Fibroblast of pulmonary artery (primary cell): ENCODE measurements at regions not wholly inside any gene's neighbourhood (a gene's known extent, or its start where the extent isn't known, plus 50 kb on each side); places are given as distances from the start of the nearest gene placed in this dataset.
"Not testable (repeated sequence)": the region's sequence is repeated elsewhere in the genome, so short reads cannot be mapped to it uniquely, and the experiment has no call there.

Experiments used
- DNase-seq: peaks from one replicate; pipeline ENCODE4 v3.0.0-alpha.2; 2010; ENCODE audit warnings: low read depth
- H3K4me3 ChIP-seq: replicated peaks from 2 replicates; pipeline ENCODE4 v1.5.1; 2011; ENCODE audit warnings: low read depth, mild to moderate bottlenecking, control low read depth, low read length, moderate library complexity
- TF ChIP-seq, protein P1 (sequence below): IDR thresholded peaks from 2 replicates; pipeline ENCODE4 v1.5.1; 2011; ENCODE audit warnings: mild to moderate bottlenecking, control low read depth, low read length, inconsistent platforms; ENCODE audit errors: missing control alignments

DNA sequence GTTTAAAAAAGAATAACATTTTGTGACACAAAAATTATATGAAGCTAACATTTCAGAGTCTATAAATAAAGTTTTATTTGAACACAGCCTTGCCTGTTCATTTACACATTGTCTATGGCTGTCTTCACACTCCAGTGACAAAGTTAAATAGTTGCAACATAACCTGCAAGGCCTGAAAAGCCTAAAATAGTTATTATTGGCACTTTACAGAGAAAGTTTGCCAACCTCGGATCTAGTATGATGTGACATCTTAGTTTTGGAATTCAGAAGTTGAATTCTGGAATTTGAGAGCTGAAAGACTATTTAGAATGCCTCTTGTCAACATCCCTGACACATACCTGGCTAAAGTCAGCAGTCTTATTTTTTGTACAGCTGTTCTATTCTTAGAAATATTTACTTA lies 68.3 kb downstream of the DYRK2 start:
- TF ChIP-seq, protein P1, sequence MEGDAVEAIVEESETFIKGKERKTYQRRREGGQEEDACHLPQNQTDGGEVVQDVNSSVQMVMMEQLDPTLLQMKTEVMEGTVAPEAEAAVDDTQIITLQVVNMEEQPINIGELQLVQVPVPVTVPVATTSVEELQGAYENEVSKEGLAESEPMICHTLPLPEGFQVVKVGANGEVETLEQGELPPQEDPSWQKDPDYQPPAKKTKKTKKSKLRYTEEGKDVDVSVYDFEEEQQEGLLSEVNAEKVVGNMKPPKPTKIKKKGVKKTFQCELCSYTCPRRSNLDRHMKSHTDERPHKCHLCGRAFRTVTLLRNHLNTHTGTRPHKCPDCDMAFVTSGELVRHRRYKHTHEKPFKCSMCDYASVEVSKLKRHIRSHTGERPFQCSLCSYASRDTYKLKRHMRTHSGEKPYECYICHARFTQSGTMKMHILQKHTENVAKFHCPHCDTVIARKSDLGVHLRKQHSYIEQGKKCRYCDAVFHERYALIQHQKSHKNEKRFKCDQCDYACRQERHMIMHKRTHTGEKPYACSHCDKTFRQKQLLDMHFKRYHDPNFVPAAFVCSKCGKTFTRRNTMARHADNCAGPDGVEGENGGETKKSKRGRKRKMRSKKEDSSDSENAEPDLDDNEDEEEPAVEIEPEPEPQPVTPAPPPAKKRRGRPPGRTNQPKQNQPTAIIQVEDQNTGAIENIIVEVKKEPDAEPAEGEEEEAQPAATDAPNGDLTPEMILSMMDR, result no peak
- DNase-seq, result peak; percentile 56

DNA sequence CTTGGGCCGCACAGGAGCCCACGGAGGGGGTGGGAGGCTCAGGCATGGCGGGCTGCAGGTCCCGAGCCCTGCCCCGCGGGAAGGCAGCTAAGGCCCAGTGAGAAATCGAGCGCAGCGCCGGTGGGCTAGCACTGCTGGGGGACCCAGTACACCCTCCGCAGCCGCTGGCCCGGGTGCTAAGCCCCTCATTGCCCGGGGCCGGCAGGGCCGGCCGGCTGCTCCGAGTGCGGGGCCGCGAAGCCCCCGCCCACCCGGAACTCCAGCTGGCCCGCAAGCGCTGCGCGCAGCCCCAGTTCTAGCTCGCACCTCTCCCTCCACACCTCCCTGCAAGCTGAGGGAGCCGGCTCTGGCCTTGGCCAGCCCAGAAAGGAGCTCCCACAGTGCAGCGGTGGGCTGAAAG lies 70.8 kb downstream of the DYRK2 start:
- H3K4me3 ChIP-seq, DNase-seq: not testable (repeated sequence)

More for the DNA sequence above, 68.3 kb downstream of the DYRK2 start:
- H3K4me3 ChIP-seq, result no peak overlapping the region

DNA sequence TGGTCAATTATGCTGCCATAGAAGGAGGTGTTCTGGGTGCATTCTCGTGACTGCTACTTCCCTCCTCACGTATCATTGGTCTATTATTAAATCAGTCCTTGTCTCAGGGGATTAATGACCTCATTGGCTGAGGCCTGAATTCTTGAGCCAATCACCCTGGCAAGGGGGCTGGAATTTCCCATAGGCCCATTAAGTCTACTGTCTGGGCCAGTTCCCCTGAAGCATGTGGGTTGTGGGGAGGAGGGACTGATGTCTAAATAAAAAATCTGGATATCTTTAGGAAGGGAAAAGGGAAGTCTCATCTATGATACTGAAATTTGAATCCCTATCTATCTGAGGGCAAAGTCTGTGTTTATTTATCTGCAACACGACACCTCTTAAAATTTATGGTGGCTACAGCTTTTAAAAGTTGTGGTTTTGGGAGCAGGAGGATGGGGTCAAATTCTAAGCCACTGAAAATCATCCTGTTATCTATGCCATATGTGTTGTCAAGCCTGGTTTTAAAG lies 71.9 kb downstream of the DYRK2 start:
- TF ChIP-seq, protein P1, result no peak
- DNase-seq, result peak; percentile 22
- H3K4me3 ChIP-seq, result no peak overlapping the region

DNA sequence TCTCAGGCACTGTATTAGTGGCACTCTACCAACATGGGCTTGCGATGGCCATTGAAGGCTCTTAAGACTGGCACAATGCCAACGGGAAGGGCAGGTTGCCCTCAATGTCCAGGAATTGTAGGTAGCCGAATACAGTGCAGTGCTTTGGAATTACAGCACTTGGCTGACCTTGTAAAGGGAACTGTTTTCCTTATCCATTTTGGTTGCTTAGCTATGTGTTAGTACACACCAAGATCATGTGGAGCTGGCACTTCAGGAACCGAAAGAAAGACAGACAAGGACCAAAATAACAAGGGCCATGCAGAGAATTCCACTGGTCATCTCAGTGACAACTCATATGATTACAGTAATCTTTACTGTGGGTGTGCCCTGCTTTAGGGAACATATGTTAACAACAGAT lies 72.7 kb downstream of the DYRK2 start:
- DNase-seq, result no peak
- TF ChIP-seq, protein P1, result no peak
- H3K4me3 ChIP-seq, result no peak overlapping the region

DNA sequence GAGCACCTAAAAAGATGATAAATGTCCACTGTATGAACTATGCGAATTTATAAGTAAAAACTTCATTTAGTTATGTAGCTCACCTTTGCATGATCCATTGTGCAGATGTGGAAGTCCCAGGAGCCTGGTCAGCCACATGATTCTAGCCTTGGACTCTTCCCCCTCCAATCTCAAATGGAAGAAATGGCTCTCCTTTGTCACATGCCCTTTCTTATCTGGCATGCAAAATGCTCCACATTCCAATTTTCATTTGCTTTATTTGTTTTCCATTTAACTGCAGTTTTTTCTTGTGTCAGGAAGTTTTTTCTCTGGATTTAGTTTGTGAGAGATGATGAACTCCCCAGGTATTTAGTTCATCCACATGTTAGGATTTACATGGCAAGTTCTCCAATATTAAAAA lies 73.8 kb downstream of the DYRK2 start:
- no peak overlapping the region for H3K4me3 ChIP-seq
- TF ChIP-seq, protein P1, result no peak
- DNase-seq, result no peak

DNA sequence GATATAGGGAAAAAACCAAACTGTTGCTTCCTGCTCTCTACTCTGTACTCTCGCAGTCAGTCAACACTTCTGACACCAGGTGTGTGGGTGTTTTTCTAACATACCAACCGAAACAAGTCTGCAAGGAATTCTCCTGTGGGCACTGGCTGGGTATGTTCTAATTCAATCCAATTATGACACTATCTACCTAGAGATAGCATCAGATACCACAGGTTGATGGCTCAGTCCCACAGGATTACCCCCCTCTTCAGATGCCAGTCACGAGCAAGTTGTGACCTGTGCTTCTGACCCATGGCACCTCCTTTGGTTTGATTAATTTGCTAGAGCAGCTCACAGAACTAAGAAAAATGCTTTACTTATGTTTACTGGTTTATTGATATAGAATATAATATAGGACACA lies 78.3 kb downstream of the DYRK2 start:
- TF ChIP-seq, protein P1, result no peak
- no peak overlapping the region for H3K4me3 ChIP-seq
- no peak for DNase-seq

DNA sequence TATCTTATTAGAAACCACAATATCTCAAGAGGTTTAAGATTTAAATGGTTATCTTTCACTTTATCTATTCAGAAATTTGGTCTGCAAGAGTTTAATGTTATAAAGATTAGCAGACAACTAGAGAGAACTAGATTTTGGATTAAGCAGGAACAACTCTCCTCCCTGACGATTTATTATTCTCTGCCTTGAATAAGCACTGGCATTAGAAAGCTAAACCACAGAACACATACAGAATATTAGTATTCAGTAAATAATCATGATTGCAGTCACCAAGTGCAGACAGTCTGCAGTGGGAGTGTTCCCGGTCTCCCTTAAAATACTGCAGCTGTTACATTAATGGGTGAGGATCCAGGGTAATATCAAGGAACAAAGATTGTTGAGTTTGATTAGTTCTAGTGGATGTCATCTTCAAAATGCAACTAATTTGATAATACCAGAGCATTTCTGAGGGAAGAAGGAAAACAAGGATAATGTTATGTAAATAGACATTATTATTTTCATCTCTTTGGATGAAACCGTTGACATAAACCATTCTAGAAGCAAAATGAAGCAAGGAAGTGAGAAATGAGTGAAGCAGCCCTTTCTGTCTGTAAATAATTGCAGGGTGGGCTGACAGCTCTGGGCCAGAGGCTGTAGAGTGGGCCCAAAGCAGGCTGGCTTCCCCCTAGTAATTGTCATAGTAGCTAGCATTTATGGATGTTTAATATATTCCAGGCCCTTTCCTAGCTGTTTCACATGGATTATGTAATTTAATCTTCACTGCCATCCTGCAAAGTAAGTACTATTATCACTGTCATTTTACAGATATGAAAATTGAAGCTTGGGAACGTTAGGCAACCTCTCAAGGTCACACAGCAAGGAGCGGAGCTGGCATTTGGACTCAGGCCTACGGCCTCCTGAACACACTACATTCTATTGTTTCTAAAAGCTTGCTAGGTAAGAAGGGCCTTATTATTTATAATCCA lies 79.4 kb downstream of the DYRK2 start:
- H3K4me3 ChIP-seq, result no peak overlapping the region
- no peak for DNase-seq
- TF ChIP-seq, protein P1, result no peak
